ENCODE measurements at regions not wholly inside any gene's neighbourhood (a gene's known extent, or its start where the extent isn't known, plus 50 kb on each side); places are given as distances from the start of the nearest gene placed in this dataset.
"Not testable (repeated sequence)": the region's sequence is repeated elsewhere in the genome, so short reads cannot be mapped to it uniquely, and the experiment has no call there.

- no peak overlapping the region for H3K4me3 ChIP-seq (ENCODE audit: low read depth, low read length)
- no peak for DNase-seq (ENCODE audit: low read depth)
- TF ChIP-seq CTCF (IDR thresholded peaks at IDR 0.05; ENCODE audit: insufficient read depth, low read depth, low read length, missing control alignments): no peak
Measured at GRCh38 chr7:69440976-69441375, 157.3 kb upstream of the AUTS2 start.

GRCh38 chr7:69443136-69443535 is 155.1 kb upstream of the AUTS2 start:
- no peak for TF ChIP-seq CTCF (IDR thresholded peaks at IDR 0.05; ENCODE audit: insufficient read depth, low read depth, low read length, missing control alignments)
- peak; percentile 30 for DNase-seq (ENCODE audit: low read depth)
- no peak overlapping the region for H3K4me3 ChIP-seq (ENCODE audit: low read depth, low read length)

GRCh38 chr7:69445541-69445940 is 152.7 kb upstream of the AUTS2 start:
- DNase-seq (ENCODE audit: low read depth): no peak
- no peak overlapping the region for H3K4me3 ChIP-seq (ENCODE audit: low read depth, low read length)
- TF ChIP-seq CTCF (IDR thresholded peaks at IDR 0.05; ENCODE audit: insufficient read depth, low read depth, low read length, missing control alignments): no peak

- H3K4me3 ChIP-seq (ENCODE audit: low read depth, low read length); DNase-seq (ENCODE audit: low read depth): not testable (repeated sequence)
Measured at GRCh38 chr7:69446213-69446612, 152.1 kb upstream of the AUTS2 start.

GRCh38 chr7:69448071-69448470 is 150.2 kb upstream of the AUTS2 start:
- no peak for DNase-seq (ENCODE audit: low read depth)
- H3K4me3 ChIP-seq (ENCODE audit: low read depth, low read length): no peak overlapping the region
- no peak for TF ChIP-seq CTCF (IDR thresholded peaks at IDR 0.05; ENCODE audit: insufficient read depth, low read depth, low read length, missing control alignments)

GRCh38 chr7:69450456-69450855 is 147.8 kb upstream of the AUTS2 start:
- no peak for DNase-seq (ENCODE audit: low read depth)
- no peak overlapping the region for H3K4me3 ChIP-seq (ENCODE audit: low read depth, low read length)
- no peak for TF ChIP-seq CTCF (IDR thresholded peaks at IDR 0.05; ENCODE audit: insufficient read depth, low read depth, low read length, missing control alignments)

- TF ChIP-seq CTCF (IDR thresholded peaks at IDR 0.05; ENCODE audit: insufficient read depth, low read depth, low read length, missing control alignments): no peak
- DNase-seq (ENCODE audit: low read depth): no peak
- H3K4me3 ChIP-seq (ENCODE audit: low read depth, low read length): no peak overlapping the region
Measured at GRCh38 chr7:69451715-69452114, 146.6 kb upstream of the AUTS2 start.

GRCh38 chr7:69452797-69453196 is 145.5 kb upstream of the AUTS2 start:
- H3K4me3 ChIP-seq (ENCODE audit: low read depth, low read length): no peak overlapping the region
- no peak for TF ChIP-seq CTCF (IDR thresholded peaks at IDR 0.05; ENCODE audit: insufficient read depth, low read depth, low read length, missing control alignments)
- DNase-seq (ENCODE audit: low read depth): no peak

Measured in GM12865 (cell line).